ENCODE measurements at regions not wholly inside any gene's neighbourhood (a gene's known extent, or its start where the extent isn't known, plus 50 kb on each side); places are given as distances from the start of the nearest gene placed in this dataset.
"Not testable (repeated sequence)": the region's sequence is repeated elsewhere in the genome, so short reads cannot be mapped to it uniquely, and the experiment has no call there.

- DNase-seq (ENCODE audit: low spot score): no peak
Measured at GRCh38 chr5:57002959-57003485, 51.1 kb upstream of the MIER3 start.

- not testable (repeated sequence) for DNase-seq (ENCODE audit: low spot score)
Measured at GRCh38 chr5:57003566-57003965, 51.6 kb upstream of the MIER3 start.

- DNase-seq (ENCODE audit: low spot score): no peak
Measured at GRCh38 chr5:57004800-57005199, 52.9 kb upstream of the MIER3 start.

- no peak for DNase-seq (ENCODE audit: low spot score)
Measured at GRCh38 chr5:57007344-57007743, 55.4 kb upstream of the MIER3 start.

GRCh38 chr5:57009811-57010210, 57.9 kb upstream of the MIER3 start:
- DNase-seq (ENCODE audit: low spot score): no peak

- DNase-seq (ENCODE audit: low spot score): no peak
Measured at GRCh38 chr5:57010786-57011185, 58.9 kb upstream of the MIER3 start.

GRCh38 chr5:57012511-57012910, 60.6 kb upstream of the MIER3 start:
- DNase-seq (ENCODE audit: low spot score): no peak

GRCh38 chr5:57025961-57026360, 74.0 kb upstream of the MIER3 start:
- no peak for DNase-seq (ENCODE audit: low spot score)

GRCh38 chr5:57028161-57028560, 76.2 kb upstream of the MIER3 start:
- DNase-seq (ENCODE audit: low spot score): no peak

- no peak for DNase-seq (ENCODE audit: low spot score)
Measured at GRCh38 chr5:57032151-57032551, 80.2 kb upstream of the MIER3 start.

- no peak for DNase-seq (ENCODE audit: low spot score)
Measured at GRCh38 chr5:57033103-57033502, 81.2 kb upstream of the MIER3 start.

GRCh38 chr5:57033503-57033902, 81.6 kb upstream of the MIER3 start:
- no peak for DNase-seq (ENCODE audit: low spot score)

GRCh38 chr5:57034201-57034916, 82.4 kb upstream of the MIER3 start:
- DNase-seq (ENCODE audit: low spot score): no peak

GRCh38 chr5:57035955-57036354, 84.0 kb upstream of the MIER3 start:
- no peak for DNase-seq (ENCODE audit: low spot score)

GRCh38 chr5:57036761-57037160, 84.8 kb upstream of the MIER3 start:
- no peak for DNase-seq (ENCODE audit: low spot score)

GRCh38 chr5:57037355-57037754, 85.4 kb upstream of the MIER3 start:
- no peak for DNase-seq (ENCODE audit: low spot score)

- no peak for DNase-seq (ENCODE audit: low spot score)
Measured at GRCh38 chr5:57041570-57041969, 89.6 kb upstream of the MIER3 start.

- no peak for DNase-seq (ENCODE audit: low spot score)
Measured at GRCh38 chr5:57042524-57042931, 90.6 kb upstream of the MIER3 start.

- no peak for DNase-seq (ENCODE audit: low spot score)
Measured at GRCh38 chr5:57054135-57054534, 102.2 kb upstream of the MIER3 start.

GRCh38 chr5:57054671-57055070, 102.7 kb upstream of the MIER3 start:
- DNase-seq (ENCODE audit: low spot score): no peak

- no peak for DNase-seq (ENCODE audit: low spot score)
Measured at GRCh38 chr5:57055731-57056130, 103.8 kb upstream of the MIER3 start.

- DNase-seq (ENCODE audit: low spot score): no peak
Measured at GRCh38 chr5:57063773-57064172, 110.1 kb upstream of the GPBP1 start.

- no peak for DNase-seq (ENCODE audit: low spot score)
Measured at GRCh38 chr5:57066924-57067596, 106.8 kb upstream of the GPBP1 start.

- no peak for DNase-seq (ENCODE audit: low spot score)
Measured at GRCh38 chr5:57067597-57067924, 106.3 kb upstream of the GPBP1 start.

Measured in cerebellar cortex (tissue), 1 donor.